Liver (tissue), 3 donors: ENCODE measurements at regions not wholly inside any gene's neighbourhood (a gene's known extent, or its start where the extent isn't known, plus 50 kb on each side); places are given as distances from the start of the nearest gene placed in this dataset.

Experiments
- ATF3 ChIP-seq: IDR thresholded peaks from 2 replicates; pipeline ENCODE4 v1.6.1; 2016; ENCODE audit warnings: antibody characterized with exemption
- CTCF ChIP-seq: fragments of 150-350 bp; IDR thresholded peaks from 2 replicates; pipeline ENCODE4 v1.5.1; 2017; ENCODE audit warnings: improper control_type of control experiment, low read depth, low read length; ENCODE audit not compliant: missing input control
- EGR1 ChIP-seq, 2 donors: IDR thresholded peaks; 2 replicates each; pipeline ENCODE4 v1.6.1; 2016 to 2018; ENCODE audit warnings: antibody characterized with exemption in 2 of 2, low read depth in 2 of 2
- FOXA1 ChIP-seq: IDR thresholded peaks from 2 replicates; pipeline ENCODE4 v1.6.1; 2016; ENCODE audit warnings: antibody characterized with exemption
- GABPA ChIP-seq, 2 donors: IDR thresholded peaks in 1 of 2; conservative IDR thresholded peaks in 1 of 2; 2 replicates each; pipeline ENCODE4 v1.6.1; 2016; ENCODE audit warnings: antibody characterized with exemption in 2 of 2, mild to moderate bottlenecking in 1 of 2, moderate library complexity in 1 of 2
- MAX ChIP-seq: IDR thresholded peaks from 2 replicates; pipeline ENCODE4 v1.6.1; 2016; ENCODE audit warnings: antibody characterized with exemption
- RAD21 ChIP-seq, 2 donors: IDR thresholded peaks; 2 replicates each; pipeline ENCODE4 v1.6.1; 2016; ENCODE audit warnings: antibody characterized with exemption in 2 of 2, mild to moderate bottlenecking in 2 of 2
- REST ChIP-seq: IDR thresholded peaks from 2 replicates; pipeline ENCODE4 v1.6.1; 2016; ENCODE audit warnings: antibody characterized with exemption, mild to moderate bottlenecking
- RXRA ChIP-seq, 2 donors: IDR thresholded peaks; 2 replicates each; pipeline ENCODE4 v1.6.1; 2017 to 2018; ENCODE audit warnings: antibody characterized with exemption in 2 of 2, mild to moderate bottlenecking in 1 of 2
- SP1 ChIP-seq: IDR thresholded peaks from 2 replicates; pipeline ENCODE4 v1.6.1; 2018; ENCODE audit warnings: antibody characterized with exemption, mild to moderate bottlenecking
- TAF1 ChIP-seq: conservative IDR thresholded peaks from 2 replicates; pipeline ENCODE4 v1.6.1; 2016; ENCODE audit warnings: antibody characterized with exemption, mild to moderate bottlenecking
- donor health status: healthy.
- donor health status: healthy.

GRCh38 chr14:53796734-53797133 is 159.9 kb downstream of the BMP4 start:
- TF ChIP-seq CTCF (no peak), SP1 (no peak), MAX (no peak), TAF1 (no peak), RAD21 (IDR thresholded peaks at IDR 0.05) (no peak), GABPA (IDR thresholded peaks at IDR 0.05 in 1 of 2, conservative IDR thresholded peaks at IDR 0.05 in 1 of 2) (no peak), RXRA (IDR thresholded peaks at IDR 0.05) (no peak), REST (no peak), ATF3 (no peak), FOXA1 (no peak), EGR1 (IDR thresholded peaks at IDR 0.05; ENCODE audit: low read depth in 2 of 2) (no peak)
